Right ventricle myocardium superior (tissue), 1 donor: ENCODE measurements at regions not wholly inside any gene's neighbourhood (a gene's known extent, or its start where the extent isn't known, plus 50 kb on each side); places are given as distances from the start of the nearest gene placed in this dataset.

ENCODE experiments used
- ATAC-seq: fragments of 200-7000 bp; cut with Tn5 transposase; one replicate; pipeline ENCODE4 v1.9.1; 2020; ENCODE audit warnings: mild to moderate bottlenecking; ENCODE audit not compliant: poor library complexity
- DNase-seq: peaks from one replicate; pipeline ENCODE4 v3.0.0-alpha.2; 2020
- intact Hi-C: fragments of 100-400 bp; cut with DNase I; formaldehyde crosslinking; loops from one replicate; pipeline ENCODE4 v1.11.2; 2022
- donor health status: DM: no; HTN: yes; CAD: no; lungs with severe emphysema.

- DNase-seq (no peak), ATAC-seq (no peak)
- intact Hi-C loops: no loop called here
Observed at GRCh38 chr2:150883613-150883895, 378.1 kb downstream of the RBM43 start.

- no peak for ATAC-seq
Observed at GRCh38 chr2:150882751-150883612, 378.7 kb downstream of the RBM43 start.

GRCh38 chr2:150880986-150881385 lies 380.7 kb downstream of the RBM43 start:
- ATAC-seq: no peak
- DNase-seq: no peak
- intact Hi-C loops: no loop called here

More at GRCh38 chr2:150882751-150883612, 378.7 kb downstream of the RBM43 start:
- intact Hi-C loops: no loop called here
- no peak for DNase-seq

- DNase-seq (no peak), ATAC-seq (no peak)
- intact Hi-C loops: no loop called here
Observed at GRCh38 chr2:150878356-150878755, 383.3 kb downstream of the RBM43 start.

GRCh38 chr2:150876251-150876950 lies 385.3 kb downstream of the RBM43 start:
- intact Hi-C loops: no loop called here
- DNase-seq: no peak
- no peak for ATAC-seq

GRCh38 chr2:150873396-150873772 lies 385.9 kb upstream of the RND3 start:
- ATAC-seq (no peak), DNase-seq (no peak)
- intact Hi-C loops: no loop called here

GRCh38 chr2:150872756-150873395 lies 385.4 kb upstream of the RND3 start:
- intact Hi-C loops: no loop called here
- ATAC-seq (no peak), DNase-seq (no peak)

GRCh38 chr2:150866431-150866830 lies 379.0 kb upstream of the RND3 start:
- intact Hi-C loops: no loop called here
- DNase-seq (no peak), ATAC-seq (no peak)

- intact Hi-C loops: no loop called here
- ATAC-seq: no peak
- no peak for DNase-seq
Observed at GRCh38 chr2:150863691-150864090, 376.2 kb upstream of the RND3 start.

- ATAC-seq (no peak), DNase-seq (no peak)
- intact Hi-C loops: no loop called here
Observed at GRCh38 chr2:150860301-150860700, 372.8 kb upstream of the RND3 start.

GRCh38 chr2:150859877-150860276 lies 372.4 kb upstream of the RND3 start:
- no peak for ATAC-seq
- no peak for DNase-seq
- intact Hi-C loops: no loop called here

GRCh38 chr2:150859162-150859561 lies 371.7 kb upstream of the RND3 start:
- no peak for ATAC-seq
- no peak for DNase-seq

GRCh38 chr2:150858382-150858781 lies 370.9 kb upstream of the RND3 start:
- no peak for ATAC-seq
- intact Hi-C loops: no loop called here

More at GRCh38 chr2:150859162-150859561, 371.7 kb upstream of the RND3 start:
- intact Hi-C loops: no loop called here

GRCh38 chr2:150856596-150857281 lies 369.3 kb upstream of the RND3 start:
- intact Hi-C loops: no loop called here
- DNase-seq (no peak), ATAC-seq (no peak)

More at GRCh38 chr2:150858382-150858781, 370.9 kb upstream of the RND3 start:
- DNase-seq: no peak

GRCh38 chr2:150853263-150853662 lies 365.8 kb upstream of the RND3 start:
- no peak for DNase-seq

GRCh38 chr2:150850641-150851040 lies 363.2 kb upstream of the RND3 start:
- no peak for DNase-seq
- ATAC-seq: no peak
- intact Hi-C loops: no loop called here

More at GRCh38 chr2:150853263-150853662, 365.8 kb upstream of the RND3 start:
- ATAC-seq: no peak
- intact Hi-C loops: no loop called here

GRCh38 chr2:150847578-150847977 lies 360.1 kb upstream of the RND3 start:
- ATAC-seq: no peak
- no peak for DNase-seq
- intact Hi-C loops: no loop called here

- DNase-seq (no peak), ATAC-seq (no peak)
- intact Hi-C loops: no loop called here
Observed at GRCh38 chr2:150846691-150847090, 359.2 kb upstream of the RND3 start.

GRCh38 chr2:150832686-150833085 lies 345.2 kb upstream of the RND3 start:
- intact Hi-C loops: no loop called here
- no peak for ATAC-seq
- no peak for DNase-seq
